ENCODE measurements at regions not wholly inside any gene's neighbourhood (a gene's known extent, or its start where the extent isn't known, plus 50 kb on each side); places are given as distances from the start of the nearest gene placed in this dataset.

DNA sequence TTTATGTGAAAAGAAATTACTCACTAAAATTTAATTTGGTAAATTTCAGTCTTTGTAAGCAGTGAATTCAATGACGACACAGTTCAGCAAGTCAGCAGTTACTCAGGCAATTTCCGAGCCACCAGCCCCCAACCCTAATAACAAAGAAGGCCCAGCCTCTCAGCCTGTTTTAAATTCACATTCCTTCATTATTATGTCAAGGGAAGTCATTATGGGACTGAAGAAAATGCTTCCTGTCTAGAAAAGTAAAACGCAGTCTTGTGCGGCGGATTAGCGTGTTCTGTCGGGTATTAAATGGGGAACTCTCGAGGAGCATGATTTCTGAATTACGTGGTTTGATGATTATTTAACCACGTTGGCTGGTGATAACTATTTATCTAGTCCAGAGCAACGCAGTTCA, 177.6 kb downstream of the AIPL1 start:
- TF ChIP-seq ZNF766 (CRISPR knock-in tag; conservative IDR thresholded peaks at IDR 0.05): no peak
- TF ChIP-seq IFI16 (CRISPR knock-in tag; IDR thresholded peaks at IDR 0.05): no peak
- TF ChIP-seq, protein P1, sequence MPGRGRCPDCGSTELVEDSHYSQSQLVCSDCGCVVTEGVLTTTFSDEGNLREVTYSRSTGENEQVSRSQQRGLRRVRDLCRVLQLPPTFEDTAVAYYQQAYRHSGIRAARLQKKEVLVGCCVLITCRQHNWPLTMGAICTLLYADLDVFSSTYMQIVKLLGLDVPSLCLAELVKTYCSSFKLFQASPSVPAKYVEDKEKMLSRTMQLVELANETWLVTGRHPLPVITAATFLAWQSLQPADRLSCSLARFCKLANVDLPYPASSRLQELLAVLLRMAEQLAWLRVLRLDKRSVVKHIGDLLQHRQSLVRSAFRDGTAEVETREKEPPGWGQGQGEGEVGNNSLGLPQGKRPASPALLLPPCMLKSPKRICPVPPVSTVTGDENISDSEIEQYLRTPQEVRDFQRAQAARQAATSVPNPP (IDR thresholded peaks at IDR 0.05; ENCODE audit: borderline replicate concordance, insufficient read depth, insufficient read length): no peak
- TF ChIP-seq, protein P2, sequence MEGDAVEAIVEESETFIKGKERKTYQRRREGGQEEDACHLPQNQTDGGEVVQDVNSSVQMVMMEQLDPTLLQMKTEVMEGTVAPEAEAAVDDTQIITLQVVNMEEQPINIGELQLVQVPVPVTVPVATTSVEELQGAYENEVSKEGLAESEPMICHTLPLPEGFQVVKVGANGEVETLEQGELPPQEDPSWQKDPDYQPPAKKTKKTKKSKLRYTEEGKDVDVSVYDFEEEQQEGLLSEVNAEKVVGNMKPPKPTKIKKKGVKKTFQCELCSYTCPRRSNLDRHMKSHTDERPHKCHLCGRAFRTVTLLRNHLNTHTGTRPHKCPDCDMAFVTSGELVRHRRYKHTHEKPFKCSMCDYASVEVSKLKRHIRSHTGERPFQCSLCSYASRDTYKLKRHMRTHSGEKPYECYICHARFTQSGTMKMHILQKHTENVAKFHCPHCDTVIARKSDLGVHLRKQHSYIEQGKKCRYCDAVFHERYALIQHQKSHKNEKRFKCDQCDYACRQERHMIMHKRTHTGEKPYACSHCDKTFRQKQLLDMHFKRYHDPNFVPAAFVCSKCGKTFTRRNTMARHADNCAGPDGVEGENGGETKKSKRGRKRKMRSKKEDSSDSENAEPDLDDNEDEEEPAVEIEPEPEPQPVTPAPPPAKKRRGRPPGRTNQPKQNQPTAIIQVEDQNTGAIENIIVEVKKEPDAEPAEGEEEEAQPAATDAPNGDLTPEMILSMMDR (IDR thresholded peaks at IDR 0.05 in 2 of 3, conservative IDR thresholded peaks at IDR 0.05 in 1 of 3; ENCODE audit: insufficient read depth in 2 of 3, low read depth in 1 of 3, low read length in 3 of 3): no peak
- TF ChIP-seq GTF2F1 (IDR thresholded peaks at IDR 0.05; ENCODE audit: low read depth, low read length): no peak
- no peak for TF ChIP-seq TOE1 (IDR thresholded peaks at IDR 0.05; ENCODE audit: borderline replicate concordance)
- no peak for TF ChIP-seq TOE1 (CRISPR knock-in tag; IDR thresholded peaks at IDR 0.05; ENCODE audit: borderline replicate concordance, low read depth)
- TF ChIP-seq BRCA1 (IDR thresholded peaks at IDR 0.05): no peak
- no peak for TF ChIP-seq BRCA1 (CRISPR knock-in tag; IDR thresholded peaks at IDR 0.05)
- no peak for TF ChIP-seq HOXB6 (CRISPR knock-in tag; IDR thresholded peaks at IDR 0.05; ENCODE audit: borderline replicate concordance)
- TF ChIP-seq, protein P3, sequence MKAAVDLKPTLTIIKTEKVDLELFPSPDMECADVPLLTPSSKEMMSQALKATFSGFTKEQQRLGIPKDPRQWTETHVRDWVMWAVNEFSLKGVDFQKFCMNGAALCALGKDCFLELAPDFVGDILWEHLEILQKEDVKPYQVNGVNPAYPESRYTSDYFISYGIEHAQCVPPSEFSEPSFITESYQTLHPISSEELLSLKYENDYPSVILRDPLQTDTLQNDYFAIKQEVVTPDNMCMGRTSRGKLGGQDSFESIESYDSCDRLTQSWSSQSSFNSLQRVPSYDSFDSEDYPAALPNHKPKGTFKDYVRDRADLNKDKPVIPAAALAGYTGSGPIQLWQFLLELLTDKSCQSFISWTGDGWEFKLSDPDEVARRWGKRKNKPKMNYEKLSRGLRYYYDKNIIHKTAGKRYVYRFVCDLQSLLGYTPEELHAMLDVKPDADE (conservative IDR thresholded peaks at IDR 0.05; ENCODE audit: control insufficient read depth, low read depth, low read length): no peak
- TF ChIP-seq ARHGAP35 (IDR thresholded peaks at IDR 0.05; ENCODE audit: partially characterized antibody): no peak

All from K562 (cell line).